Activated CD8-positive, alpha-beta T cell treated with anti-CD3 and anti-CD28 coated beads for 36 hours (primary cell): ENCODE measurements at regions not wholly inside any gene's neighbourhood (a gene's known extent, or its start where the extent isn't known, plus 50 kb on each side); places are given as distances from the start of the nearest gene placed in this dataset.

Experiments used
- ATAC-seq: fragments of 200-7000 bp; cut with Tn5 transposase; one replicate; pipeline ENCODE4 v1.10.0; 2021; ENCODE audit warnings: mild to moderate bottlenecking, moderate library complexity
- CTCF ChIA-PET: fragments of 350-600 bp; sonication (Branson Sonifier 250); formaldehyde crosslinking; loops from one replicate; lab custom pipeline; 2021; ENCODE audit warnings: antibody characterized with exemption; lab: Charles Lee
- POLR2A ChIA-PET: fragments of 350-600 bp; sonication (Branson Sonifier 250); formaldehyde crosslinking; loops from one replicate; lab custom pipeline; 2021; ENCODE audit warnings: antibody characterized with exemption; lab: Charles Lee
- DNase-seq: peaks from one replicate; pipeline ENCODE4 v3.0.0-alpha.2; 2020
- H3K27ac Mint-ChIP-seq: one replicate; pipeline ENCODE4 v1.8.0; 2021; ENCODE audit warnings: mild to moderate bottlenecking, mixed read lengths
- H3K27me3 Mint-ChIP-seq: one replicate; pipeline ENCODE4 v1.8.0; 2021; ENCODE audit warnings: mixed read lengths
- H3K36me3 Mint-ChIP-seq: one replicate; pipeline ENCODE4 v1.8.0; 2021; ENCODE audit warnings: low read depth, mixed read lengths
- H3K4me1 Mint-ChIP-seq: one replicate; pipeline ENCODE4 v1.8.0; 2021; ENCODE audit warnings: low read depth, mixed read lengths
- H3K4me3 Mint-ChIP-seq: one replicate; pipeline ENCODE4 v1.8.0; 2021; ENCODE audit warnings: mild to moderate bottlenecking, moderate library complexity, mixed read lengths
- H3K9me3 Mint-ChIP-seq: one replicate; pipeline ENCODE4 v1.8.0; 2021; ENCODE audit warnings: mixed read lengths
- CTCF ChIP-seq: fragments of 200-600 bp; IDR thresholded peaks from one replicate; pipeline ENCODE4 v1.8.0; 2022; ENCODE audit warnings: antibody characterized with exemption, mild to moderate bottlenecking
- intact Hi-C: fragments of 100-400 bp; cut with micrococcal nuclease; formaldehyde crosslinking; loops from one replicate; pipeline ENCODE4 v1.10.0; 2022

- intact Hi-C loops: no loop called here
These were observed 622.0 kb upstream of the BRINP3 start for GRCh38 chr1:191099696-191100095.

GRCh38 chr1:191101960-191102359, 624.3 kb upstream of the BRINP3 start:
- CTCF ChIA-PET: no interaction called here
- ATAC-seq (no peak), DNase-seq (no peak)
- Mint-ChIP-seq H3K27me3 (no peaks in the 10 kb centered on the region), H3K36me3 (no peaks in the 10 kb centered on the region), H3K4me3 (no peak overlapping the region), H3K4me1 (no peaks in the 10 kb centered on the region), H3K9me3 (peaks cover 13% of the 10 kb centered on the region), H3K27ac (no peak overlapping the region)
- POLR2A ChIA-PET: no interaction called here
- TF ChIP-seq CTCF: no peak
- intact Hi-C loops: no loop called here

More at GRCh38 chr1:191099696-191100095, 622.0 kb upstream of the BRINP3 start:
- H3K9me3 Mint-ChIP-seq: peaks cover 12% of the 10 kb centered on the region
- H3K4me1 Mint-ChIP-seq: no peaks in the 10 kb centered on the region
- no peak overlapping the region for H3K4me3 Mint-ChIP-seq
- no peaks in the 10 kb centered on the region for H3K27me3 Mint-ChIP-seq
- H3K36me3 Mint-ChIP-seq: no peaks in the 10 kb centered on the region
- no peak for DNase-seq
- no peak for TF ChIP-seq CTCF
- POLR2A ChIA-PET: no interaction called here
- no peak overlapping the region for H3K27ac Mint-ChIP-seq
- CTCF ChIA-PET: no interaction called here
- ATAC-seq: no peak

- ChIA-PET CTCF (no interaction called here), POLR2A (no interaction called here)
- intact Hi-C loops: no loop called here
- Mint-ChIP-seq H3K27me3 (no peaks in the 10 kb centered on the region), H3K4me3 (no peak overlapping the region), H3K27ac (no peak overlapping the region), H3K4me1 (no peaks in the 10 kb centered on the region), H3K9me3 (peaks cover 12% of the 10 kb centered on the region), H3K36me3 (no peaks in the 10 kb centered on the region)
- ATAC-seq (no peak), DNase-seq (no peak)
- TF ChIP-seq CTCF: no peak
These were observed 648.3 kb upstream of the BRINP3 start for GRCh38 chr1:191125950-191126349.

GRCh38 chr1:191134796-191135195, 657.1 kb upstream of the BRINP3 start:
- CTCF ChIA-PET: interaction anchor here (1.0 kb wide), 1 partner anchor 38 kb away, joined by 3 read pairs; no protein-coding TSS in a partner anchor
- Mint-ChIP-seq H3K9me3 (peaks cover 7% of the 10 kb centered on the region), H3K36me3 (no peaks in the 10 kb centered on the region), H3K27me3 (no peaks in the 10 kb centered on the region), H3K4me1 (no peaks in the 10 kb centered on the region), H3K27ac (no peak overlapping the region), H3K4me3 (no peak overlapping the region)
- TF ChIP-seq CTCF: no peak
- DNase-seq (no peak), ATAC-seq (no peak)
- intact Hi-C loops: no loop called here
- POLR2A ChIA-PET: no interaction called here

GRCh38 chr1:191140038-191140437, 662.4 kb upstream of the BRINP3 start:
- no peak for TF ChIP-seq CTCF
- H3K36me3 Mint-ChIP-seq: no peaks in the 10 kb centered on the region
- H3K4me3 Mint-ChIP-seq: no peak overlapping the region
- H3K27ac Mint-ChIP-seq: no peak overlapping the region
- H3K27me3 Mint-ChIP-seq: no peaks in the 10 kb centered on the region
- ChIA-PET POLR2A (no interaction called here), CTCF (no interaction called here)
- H3K9me3 Mint-ChIP-seq: no peaks in the 10 kb centered on the region
- DNase-seq (no peak), ATAC-seq (no peak)
- intact Hi-C loops: no loop called here
- H3K4me1 Mint-ChIP-seq: no peaks in the 10 kb centered on the region
